GM12801 (cell line): ENCODE measurements at regions not wholly inside any gene's neighbourhood (a gene's known extent, or its start where the extent isn't known, plus 50 kb on each side); places are given as distances from the start of the nearest gene placed in this dataset.

ENCODE experiments used
- CTCF ChIP-seq: IDR thresholded peaks from one replicate; pipeline ENCODE4 v1.5.1; 2011; ENCODE audit warnings: control low read depth; ENCODE audit not compliant: insufficient read length; ENCODE audit errors: extremely low read depth

GRCh38 chr12:118704527-118705241, 276.7 kb upstream of the SRRM4 start:
- no peak for TF ChIP-seq CTCF

- TF ChIP-seq CTCF = no peak
These were observed 274.9 kb upstream of the SRRM4 start for GRCh38 chr12:118706437-118706836.

GRCh38 chr12:118709946-118710345, 271.4 kb upstream of the SRRM4 start:
- no peak for TF ChIP-seq CTCF

- no peak for TF ChIP-seq CTCF
These were observed 270.2 kb upstream of the SRRM4 start for GRCh38 chr12:118711185-118711584.

DNA sequence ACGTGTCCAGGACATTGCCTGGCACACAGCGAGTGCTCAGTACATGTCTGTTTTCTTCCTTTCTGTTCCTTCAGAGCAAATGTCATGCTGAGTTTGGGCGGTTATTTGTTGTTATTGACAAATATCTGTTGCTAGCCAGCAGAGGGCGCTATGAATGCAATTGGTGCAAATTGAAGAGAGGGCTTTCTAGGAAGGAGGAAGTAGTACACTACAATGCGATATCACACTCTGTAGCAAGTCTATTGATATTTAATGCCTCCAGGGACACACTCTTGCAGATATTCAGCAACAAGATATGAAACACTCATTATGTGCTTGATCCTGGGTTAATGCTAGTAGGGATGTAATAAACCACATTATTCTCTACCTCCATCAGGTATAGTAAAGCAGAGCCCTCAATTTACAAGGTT, 267.3 kb upstream of the SRRM4 start:
- TF ChIP-seq CTCF = no peak

GRCh38 chr12:118714500-118714899, 266.8 kb upstream of the SRRM4 start:
- TF ChIP-seq CTCF = no peak

DNA sequence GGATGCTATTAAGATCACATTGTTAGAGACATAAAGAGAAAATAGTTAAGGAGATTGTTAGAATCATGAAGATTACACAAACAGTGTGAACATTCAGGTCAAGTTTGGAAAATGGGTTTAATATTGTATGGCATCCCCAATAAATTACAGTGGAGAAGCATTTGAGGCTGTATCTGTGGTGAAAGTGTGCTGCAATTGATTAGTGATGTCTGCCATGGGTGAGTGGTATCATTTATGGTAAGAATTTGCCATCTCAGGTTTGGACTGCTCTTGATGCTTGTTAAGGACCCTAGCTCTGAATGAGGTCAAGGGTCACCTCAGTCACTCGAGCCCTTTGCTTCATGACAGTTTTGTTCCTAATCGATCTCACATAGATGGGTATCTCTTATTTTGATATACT, 265.7 kb upstream of the SRRM4 start:
- no peak for TF ChIP-seq CTCF
